ENCODE measurements at regions not wholly inside any gene's neighbourhood (a gene's known extent, or its start where the extent isn't known, plus 50 kb on each side); places are given as distances from the start of the nearest gene placed in this dataset.
"Not testable (repeated sequence)": the region's sequence is repeated elsewhere in the genome, so short reads cannot be mapped to it uniquely, and the experiment has no call there.

DNA sequence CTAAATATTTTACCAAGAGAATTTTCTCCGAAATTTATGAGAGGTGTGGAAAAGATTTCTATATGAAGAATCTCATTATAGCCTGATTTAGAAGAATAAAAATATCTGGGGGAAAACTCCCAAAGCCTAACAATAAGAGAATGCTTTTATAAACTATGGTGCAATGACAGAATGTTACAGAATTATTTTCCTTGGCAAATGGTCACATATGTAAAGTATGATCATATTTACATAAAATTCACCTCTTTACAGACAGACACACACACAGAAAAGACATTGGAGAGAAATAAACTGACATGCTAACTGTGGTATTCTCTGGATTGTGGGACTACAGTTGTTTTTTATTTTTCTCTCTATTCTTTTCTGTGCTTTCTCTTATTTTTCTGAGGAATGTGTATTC is 226.3 kb upstream of the USP24 start:
- H3K4me3 ChIP-seq = no peak overlapping the region
- 79 to 93% (median 86%) methylated on average over 1 of the region's 1 CpG for WGBS, 5 donors
- H3K4me1 ChIP-seq = no peaks in the 10 kb centered on the region
- DNase-seq = no peak
- H3K27ac ChIP-seq = no peak overlapping the region
- TF ChIP-seq POLR2AphosphoS5 (IDR thresholded peaks at IDR 0.05) (no peak), CTCF (IDR thresholded peaks at IDR 0.05 in 8 of 11, conservative IDR thresholded peaks at IDR 0.05 in 3 of 11) (no peak), POLR2A (IDR thresholded peaks at IDR 0.05) (no peak)
- H3K27me3 ChIP-seq (replicated peaks in 1 of 7) = no peaks in the 10 kb centered on the region
- intact Hi-C loops (cut with DNase I; ENCODE audit: low total_unique reads) = no loop called here
- H3K9me3 ChIP-seq = peaks cover 0 to 7% (median 0%) of the 10 kb centered on the region in 8 donors
- H3K36me3 ChIP-seq = no peaks in the 10 kb centered on the region

- 0 to 44% (median 31%) methylated on average over 2 of the region's 2 CpGs for WGBS, 5 donors
- Histone ChIP-seq H3K4me1 (no peaks in the 10 kb centered on the region), H3K36me3 (no peaks in the 10 kb centered on the region), H3K9me3 (peaks cover 0 to 16% (median 0%) of the 10 kb centered on the region in 8 donors), H3K4me3 (no peak overlapping the region), H3K27ac (no peak overlapping the region), H3K27me3 (replicated peaks in 1 of 7) (no peaks in the 10 kb centered on the region)
- DNase-seq = no peak
- intact Hi-C loops (cut with DNase I; ENCODE audit: low total_unique reads) = no loop called here
- TF ChIP-seq CTCF (IDR thresholded peaks at IDR 0.05 in 8 of 11, conservative IDR thresholded peaks at IDR 0.05 in 3 of 11) (no peak), POLR2AphosphoS5 (IDR thresholded peaks at IDR 0.05) (no peak), POLR2A (IDR thresholded peaks at IDR 0.05) (no peak)
These were observed 222.5 kb upstream of the USP24 start for GRCh38 chr1:55437692-55438091.

- intact Hi-C loops (cut with DNase I; ENCODE audit: low total_unique reads); H3K36me3 ChIP-seq; H3K4me3 ChIP-seq; DNase-seq; H3K9me3 ChIP-seq; H3K27ac ChIP-seq; H3K4me1 ChIP-seq: not testable (repeated sequence)
- H3K27me3 ChIP-seq (replicated peaks in 1 of 7) = peaks cover 0 to 19% (median 0%) of the 10 kb centered on the region in 7 donors
- 73 to 100% (median 87%) methylated on average over 2 to 3 of the region's 3 CpGs for WGBS, 5 donors
These were observed 215.6 kb upstream of the USP24 start for GRCh38 chr1:55430720-55431119.

- WGBS, 5 donors = 82 to 92% (median 91%) methylated on average over 7 to 8 of the region's 8 CpGs
These were observed 215.0 kb upstream of the USP24 start for GRCh38 chr1:55430206-55430605.

DNA sequence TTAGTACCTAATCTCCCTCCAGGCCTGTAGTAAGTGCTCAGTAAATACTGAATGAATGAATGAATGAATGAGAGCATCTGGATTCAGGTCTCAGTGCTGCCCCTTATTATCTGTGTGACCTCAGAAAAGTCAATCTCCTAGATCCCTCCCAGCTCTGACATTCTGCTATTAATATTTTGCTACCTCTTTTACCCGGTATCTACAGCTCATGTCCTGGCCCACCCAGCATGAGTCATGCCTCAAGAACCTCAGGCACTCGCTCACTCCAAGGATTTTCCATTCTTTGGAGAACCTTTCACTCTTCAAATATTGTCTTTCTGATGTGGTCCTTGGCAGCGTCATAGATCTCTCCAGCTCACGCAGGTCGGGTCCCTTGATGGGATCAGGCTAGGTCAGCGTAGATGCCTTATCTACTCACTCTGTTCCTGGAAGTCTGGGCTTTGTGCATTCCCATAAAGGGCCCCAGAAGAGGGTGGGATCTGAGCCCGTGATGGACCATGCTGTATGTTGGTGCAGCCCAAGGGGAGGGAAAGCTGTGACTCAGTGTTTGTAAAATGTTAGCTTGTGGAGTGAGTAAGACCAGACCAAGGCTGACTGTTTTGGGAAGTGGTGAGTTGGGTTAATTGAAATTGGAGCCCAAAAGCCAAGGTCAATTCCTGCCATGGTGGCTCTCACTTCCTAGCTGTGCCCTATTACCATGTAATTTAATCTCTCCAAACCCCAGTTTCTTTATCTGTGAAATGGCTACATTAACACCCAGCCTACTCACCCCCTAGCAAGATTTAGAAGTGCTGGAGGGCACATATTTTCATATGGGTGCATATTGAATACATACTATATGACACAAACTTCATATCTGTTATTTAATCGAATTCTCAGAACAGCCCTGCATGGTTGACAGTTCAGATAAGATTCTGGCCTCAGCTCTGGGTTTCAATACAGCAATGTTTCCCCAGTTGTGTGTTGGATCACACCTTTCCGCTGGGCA is 214.1 kb upstream of the USP24 start:
- H3K27me3 ChIP-seq (replicated peaks in 1 of 7) = peaks cover 0 to 19% (median 0%) of the 10 kb centered on the region in 7 donors
- DNase-seq = no peak
- no peaks in the 10 kb centered on the region for H3K36me3 ChIP-seq
- 66 to 86% (median 75%) methylated on average over 9 of the region's 9 CpGs for WGBS, 5 donors
- H3K4me3 ChIP-seq = no peak overlapping the region
- H3K9me3 ChIP-seq = no peaks in the 10 kb centered on the region
- H3K27ac ChIP-seq = no peak overlapping the region
- TF ChIP-seq POLR2AphosphoS5 (IDR thresholded peaks at IDR 0.05) (no peak), CTCF (IDR thresholded peaks at IDR 0.05 in 8 of 11, conservative IDR thresholded peaks at IDR 0.05 in 3 of 11) (no peak), POLR2A (IDR thresholded peaks at IDR 0.05) (no peak)
- H3K4me1 ChIP-seq = no peaks in the 10 kb centered on the region
- intact Hi-C loops (cut with DNase I; ENCODE audit: low total_unique reads) = no loop called here

More at GRCh38 chr1:55430206-55430605, 215.0 kb upstream of the USP24 start:
- DNase-seq; H3K27ac ChIP-seq; H3K36me3 ChIP-seq; H3K9me3 ChIP-seq; H3K4me3 ChIP-seq; intact Hi-C loops (cut with DNase I; ENCODE audit: low total_unique reads); H3K4me1 ChIP-seq: not testable (repeated sequence)
- H3K27me3 ChIP-seq (replicated peaks in 1 of 7) = peaks cover 0 to 19% (median 0%) of the 10 kb centered on the region in 7 donors
